ENCODE measurements at regions not wholly inside any gene's neighbourhood (a gene's known extent, or its start where the extent isn't known, plus 50 kb on each side); places are given as distances from the start of the nearest gene placed in this dataset.

GRCh38 chr9:13049223-13049622 lies 230.3 kb downstream of the MPDZ start:
- TF ChIP-seq POLR2A (IDR thresholded peaks at IDR 0.05; ENCODE audit: low read length) (no peak), GATA1 (IDR thresholded peaks at IDR 0.05; ENCODE audit: low read depth, low read length) (no peak)
